Retinal pigment epithelial cell (primary cell): ENCODE measurements at regions not wholly inside any gene's neighbourhood (a gene's known extent, or its start where the extent isn't known, plus 50 kb on each side); places are given as distances from the start of the nearest gene placed in this dataset.

Experiments used
- DNase-seq: peaks from one replicate; pipeline ENCODE4 v3.0.0-alpha.2; 2010; ENCODE audit warnings: low read depth
- H3K4me3 ChIP-seq: 2 replicates; pipeline ENCODE4 v1.5.1; 2011; ENCODE audit warnings: mild to moderate bottlenecking, low read length, control low read depth, moderate library complexity
- TF ChIP-seq, protein P1 (sequence below): conservative IDR thresholded peaks from 2 replicates; pipeline ENCODE4 v1.5.1; 2011; ENCODE audit warnings: low read depth, low read length, control low read depth, inconsistent platforms

DNA sequence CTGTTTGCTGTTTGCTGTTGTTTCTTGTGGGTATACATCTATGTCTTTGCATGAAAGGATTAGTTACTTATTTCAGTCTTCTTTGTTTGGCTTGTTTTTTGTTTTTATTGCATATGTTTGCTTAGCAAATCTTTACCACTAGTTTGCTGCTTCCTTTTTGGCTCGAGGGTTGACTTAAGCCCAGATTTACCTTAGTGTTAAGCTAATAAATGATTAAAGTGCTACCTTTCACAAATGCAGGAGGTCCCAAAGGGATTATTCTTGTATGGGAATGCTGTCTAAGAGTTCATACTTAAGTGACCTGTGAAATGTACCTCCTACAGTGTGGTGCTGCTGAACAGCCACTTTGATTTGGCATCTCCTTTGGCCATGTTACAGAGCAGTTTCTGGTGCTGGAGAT lies 273.5 kb upstream of the NPY start:
- no peak for DNase-seq
- no peak overlapping the region for H3K4me3 ChIP-seq
- TF ChIP-seq, protein P1, sequence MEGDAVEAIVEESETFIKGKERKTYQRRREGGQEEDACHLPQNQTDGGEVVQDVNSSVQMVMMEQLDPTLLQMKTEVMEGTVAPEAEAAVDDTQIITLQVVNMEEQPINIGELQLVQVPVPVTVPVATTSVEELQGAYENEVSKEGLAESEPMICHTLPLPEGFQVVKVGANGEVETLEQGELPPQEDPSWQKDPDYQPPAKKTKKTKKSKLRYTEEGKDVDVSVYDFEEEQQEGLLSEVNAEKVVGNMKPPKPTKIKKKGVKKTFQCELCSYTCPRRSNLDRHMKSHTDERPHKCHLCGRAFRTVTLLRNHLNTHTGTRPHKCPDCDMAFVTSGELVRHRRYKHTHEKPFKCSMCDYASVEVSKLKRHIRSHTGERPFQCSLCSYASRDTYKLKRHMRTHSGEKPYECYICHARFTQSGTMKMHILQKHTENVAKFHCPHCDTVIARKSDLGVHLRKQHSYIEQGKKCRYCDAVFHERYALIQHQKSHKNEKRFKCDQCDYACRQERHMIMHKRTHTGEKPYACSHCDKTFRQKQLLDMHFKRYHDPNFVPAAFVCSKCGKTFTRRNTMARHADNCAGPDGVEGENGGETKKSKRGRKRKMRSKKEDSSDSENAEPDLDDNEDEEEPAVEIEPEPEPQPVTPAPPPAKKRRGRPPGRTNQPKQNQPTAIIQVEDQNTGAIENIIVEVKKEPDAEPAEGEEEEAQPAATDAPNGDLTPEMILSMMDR: no peak

DNA sequence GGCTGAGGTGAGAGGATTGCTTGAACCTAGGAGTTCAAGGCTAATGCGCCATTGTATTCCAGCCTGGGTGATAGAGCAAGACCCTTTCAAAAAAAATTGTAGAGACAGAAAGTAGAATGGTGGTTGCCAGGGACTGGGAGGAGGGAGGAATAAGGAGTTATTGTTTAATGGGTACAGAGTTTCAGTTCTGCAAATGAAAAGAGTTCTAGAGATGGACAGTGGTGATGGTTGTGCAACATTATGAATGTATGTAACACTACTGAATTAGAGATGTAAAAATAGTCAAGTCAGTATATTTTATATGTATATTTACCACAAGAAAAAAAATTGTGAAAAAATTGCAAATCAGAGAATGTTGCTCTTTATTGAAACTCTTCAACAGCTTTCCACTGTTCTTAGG lies 266.5 kb upstream of the NPY start:
- no peak overlapping the region for H3K4me3 ChIP-seq
- TF ChIP-seq, protein P1: no peak
- DNase-seq: no peak

DNA sequence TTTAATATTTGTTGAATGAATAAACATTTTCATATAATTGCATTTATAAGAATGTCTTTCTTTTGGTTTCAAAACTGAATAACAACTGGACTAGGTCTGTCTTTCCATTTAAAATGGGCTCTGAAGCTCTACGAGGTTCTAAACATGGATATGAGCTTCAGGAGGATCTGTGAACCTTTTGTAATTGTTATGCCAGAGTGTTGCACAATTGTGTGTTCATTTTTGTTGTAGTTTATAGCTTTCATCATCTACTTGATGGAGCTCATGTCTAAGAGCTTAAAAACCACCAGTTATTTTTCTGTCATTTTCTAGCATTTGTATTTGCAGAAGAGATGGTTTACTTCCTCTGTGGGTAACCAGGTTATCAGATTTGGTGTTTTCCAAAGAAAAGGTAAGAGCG lies 265.7 kb upstream of the NPY start:
- TF ChIP-seq, protein P1: no peak
- no peak for DNase-seq
- no peak overlapping the region for H3K4me3 ChIP-seq

DNA sequence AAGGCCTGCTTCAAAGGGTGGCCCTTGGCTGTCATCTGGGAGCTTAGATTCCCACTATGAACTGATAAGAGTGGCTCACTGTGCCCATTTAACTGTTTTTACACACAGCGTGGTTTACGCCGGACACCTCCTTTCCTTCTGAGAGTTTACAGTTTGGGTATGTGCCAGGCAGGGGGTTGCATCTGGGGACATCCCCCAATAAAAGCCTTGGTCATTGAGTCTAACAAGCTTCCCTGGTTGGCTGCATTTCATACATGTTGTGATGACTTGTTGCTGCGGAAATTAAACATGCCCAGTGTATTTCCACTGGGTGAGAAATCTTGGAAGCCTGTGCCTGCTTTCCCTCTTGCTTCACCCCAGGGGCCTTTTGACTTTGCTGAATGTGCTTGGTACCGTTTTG lies 264.1 kb upstream of the NPY start:
- H3K4me3 ChIP-seq: no peak overlapping the region
- TF ChIP-seq, protein P1: no peak
- DNase-seq: no peak

DNA sequence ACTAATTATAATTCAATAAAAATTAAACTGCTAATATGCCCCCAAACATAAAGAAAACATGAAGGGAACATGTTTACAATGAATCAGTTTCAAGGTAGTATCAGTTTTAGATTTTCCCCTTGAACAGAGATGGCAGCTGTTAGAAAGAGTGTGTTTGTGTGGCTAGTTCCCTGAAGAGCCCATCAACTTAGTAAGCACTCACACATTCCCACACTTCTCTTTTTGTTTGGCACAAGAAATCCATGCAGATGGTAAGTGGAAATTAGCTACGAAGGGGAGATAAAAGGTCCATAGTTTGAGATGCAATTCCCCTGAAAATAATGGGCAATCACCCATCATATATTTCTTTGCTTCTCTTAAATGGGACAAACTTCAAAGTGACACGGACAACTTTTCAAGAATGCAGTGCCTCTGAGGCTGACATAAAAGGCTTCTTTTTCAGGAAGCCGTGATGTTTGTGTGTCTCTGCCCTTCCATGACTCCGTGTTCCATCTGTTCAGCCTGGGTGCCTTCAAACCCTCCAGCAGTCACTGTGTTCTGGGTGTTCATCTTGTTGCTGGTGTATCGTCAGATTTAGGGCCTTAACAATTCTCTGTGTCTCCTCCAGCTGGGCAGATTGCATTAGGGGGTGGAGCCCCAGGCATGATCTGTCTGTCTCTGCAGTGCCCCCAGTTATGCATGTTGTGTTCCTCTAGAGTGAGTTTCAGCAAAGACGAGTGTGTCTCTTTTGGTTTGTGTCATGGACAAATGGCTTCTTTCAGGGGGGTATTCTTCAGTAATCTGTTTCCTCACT lies 259.5 kb upstream of the NPY start:
- no peak for DNase-seq
- TF ChIP-seq, protein P1: no peak
- H3K4me3 ChIP-seq: no peak overlapping the region

DNA sequence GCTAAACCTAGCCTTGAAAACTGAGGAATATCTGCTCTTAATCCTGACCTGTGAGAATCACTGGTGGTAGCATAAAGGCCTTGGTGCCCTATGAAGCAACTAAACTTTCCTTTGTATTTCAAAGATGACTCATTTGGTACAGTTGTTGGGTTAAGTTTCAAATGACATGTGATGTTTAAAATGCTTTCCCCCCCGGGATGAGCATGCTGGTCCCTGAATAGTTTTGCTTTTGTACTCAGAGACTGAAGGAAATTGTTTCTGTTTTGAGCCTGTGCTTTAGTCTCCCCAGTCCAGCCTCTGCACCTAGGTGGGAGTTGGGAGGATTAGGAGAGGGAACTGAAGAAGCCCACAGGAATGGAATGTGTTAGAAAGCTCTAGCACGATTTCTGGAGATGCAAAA lies 258.9 kb upstream of the NPY start:
- no peak overlapping the region for H3K4me3 ChIP-seq
- no peak for DNase-seq
- TF ChIP-seq, protein P1: no peak

DNA sequence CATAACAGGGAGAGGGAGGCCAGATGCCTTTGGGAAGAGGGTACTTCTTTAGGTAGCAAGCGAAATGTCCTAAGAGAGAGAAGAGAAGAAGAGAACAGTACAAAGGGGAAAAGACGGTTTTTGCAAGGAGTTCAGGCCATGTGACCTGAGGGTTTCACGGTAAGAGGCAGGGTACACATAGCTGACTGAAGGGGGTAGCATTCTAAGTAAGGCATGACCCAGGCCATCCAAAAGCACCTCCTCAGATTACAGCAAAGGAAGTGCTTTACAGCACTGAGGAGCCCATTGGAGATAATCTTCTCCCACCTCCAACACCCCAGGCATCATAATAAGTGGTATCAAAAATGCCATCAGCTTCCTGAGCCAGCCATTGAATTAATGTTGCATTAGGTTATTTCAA lies 258.2 kb upstream of the NPY start:
- TF ChIP-seq, protein P1: no peak
- DNase-seq: no peak
- no peak overlapping the region for H3K4me3 ChIP-seq
